SK-N-SH treated with all-trans-retinoic acid at 6 μM for 48 hours (cell line): ENCODE measurements at regions not wholly inside any gene's neighbourhood (a gene's known extent, or its start where the extent isn't known, plus 50 kb on each side); places are given as distances from the start of the nearest gene placed in this dataset.

Experiments used
- ATAC-seq: fragments of 200-7000 bp; cut with Tn5 transposase; 3 replicates; pipeline ENCODE4 v1.9.1; 2020; ENCODE audit warnings: mild to moderate bottlenecking, moderate library complexity
- ARNTL ChIP-seq: fragments of 450-650 bp; formaldehyde crosslinking; IDR thresholded peaks from 2 replicates; pipeline ENCODE4 v1.5.0; 2020; ENCODE audit warnings: low read depth, mild to moderate bottlenecking, moderate library complexity, borderline replicate concordance
- BACH2 ChIP-seq: fragments of 250-450 bp; sonication (Bioruptor Pico); IDR thresholded peaks from 2 replicates; pipeline ENCODE4 v1.9.0; 2021; ENCODE audit warnings: mild to moderate bottlenecking, borderline replicate concordance
- CREB5 ChIP-seq: fragments of 250-450 bp; sonication (Bioruptor Pico); IDR thresholded peaks from 2 replicates; pipeline ENCODE4 v1.5.1; 2020; ENCODE audit warnings: low read depth, mild to moderate bottlenecking, moderate library complexity
- CSDC2 ChIP-seq: fragments of 250-450 bp; sonication (Bioruptor Pico); IDR thresholded peaks from 2 replicates; pipeline ENCODE4 v1.5.0; 2020; ENCODE audit warnings: mild to moderate bottlenecking, moderate library complexity
- CSRNP3 ChIP-seq: fragments of 250-450 bp; sonication (Bioruptor Pico); IDR thresholded peaks from 2 replicates; pipeline ENCODE4 v1.5.1; 2021; ENCODE audit warnings: mild to moderate bottlenecking, moderate library complexity
- ESRRG ChIP-seq: fragments of 250-450 bp; sonication (Bioruptor Pico); IDR thresholded peaks from 2 replicates; pipeline ENCODE4 v1.6.1; 2021; ENCODE audit warnings: mild to moderate bottlenecking
- GLIS3 ChIP-seq: fragments of 250-450 bp; sonication (Bioruptor Pico); IDR thresholded peaks from 2 replicates; pipeline ENCODE4 v1.5.0; 2020; ENCODE audit warnings: mild to moderate bottlenecking, moderate library complexity
- ISL1 ChIP-seq: fragments of 250-450 bp; sonication (Bioruptor Pico); IDR thresholded peaks from 2 replicates; pipeline ENCODE4 v2.1.2; 2022; ENCODE audit warnings: mild to moderate bottlenecking, moderate library complexity
- OSR1 ChIP-seq: fragments of 250-450 bp; sonication (Bioruptor Pico); IDR thresholded peaks from 2 replicates; pipeline ENCODE4 v1.8.0; 2022; ENCODE audit warnings: moderate library complexity, mild to moderate bottlenecking, inconsistent platforms
- PATZ1 ChIP-seq: fragments of 250-450 bp; sonication (Bioruptor Pico); IDR thresholded peaks from 2 replicates; pipeline ENCODE4 v1.8.0; 2020; ENCODE audit warnings: mild to moderate bottlenecking, moderate library complexity, borderline replicate concordance
- PPARA ChIP-seq: fragments of 250-450 bp; sonication (Bioruptor Pico); IDR thresholded peaks from 2 replicates; pipeline ENCODE4 v1.5.0; 2020; ENCODE audit warnings: mild to moderate bottlenecking, borderline replicate concordance
- RARB ChIP-seq: fragments of 250-450 bp; sonication (Bioruptor Pico); IDR thresholded peaks from 2 replicates; pipeline ENCODE4 v1.8.0; 2021; ENCODE audit warnings: mild to moderate bottlenecking, moderate library complexity
- SNAI2 ChIP-seq: fragments of 250-450 bp; sonication (Bioruptor Pico); IDR thresholded peaks from 2 replicates; pipeline ENCODE4 v1.5.0; 2020; ENCODE audit warnings: mild to moderate bottlenecking, moderate library complexity
- TCF4 ChIP-seq: fragments of 250-450 bp; sonication (Bioruptor Pico); IDR thresholded peaks from 2 replicates; pipeline ENCODE4 v1.8.0; 2021; ENCODE audit warnings: mild to moderate bottlenecking, moderate library complexity, borderline replicate concordance
- TOX ChIP-seq: fragments of 250-450 bp; sonication (Bioruptor Pico); IDR thresholded peaks from 2 replicates; pipeline ENCODE4 v1.8.0; 2021; ENCODE audit warnings: mild to moderate bottlenecking, moderate library complexity, borderline replicate concordance
- ZC3H10 ChIP-seq: fragments of 250-450 bp; sonication (Bioruptor Pico); IDR thresholded peaks from 2 replicates; pipeline ENCODE4 v1.5.1; 2021; ENCODE audit warnings: mild to moderate bottlenecking, moderate library complexity
- ZFP3 ChIP-seq: fragments of 250-450 bp; sonication (Bioruptor Pico); IDR thresholded peaks from 2 replicates; pipeline ENCODE4 v1.5.0; 2020; ENCODE audit warnings: mild to moderate bottlenecking, moderate library complexity
- ZFP30 ChIP-seq: fragments of 450-650 bp; formaldehyde crosslinking; IDR thresholded peaks from 2 replicates; pipeline ENCODE4 v1.5.0; 2022; ENCODE audit warnings: mild to moderate bottlenecking, moderate library complexity
- ZNF565 ChIP-seq: fragments of 450-650 bp; formaldehyde crosslinking; conservative IDR thresholded peaks from 2 replicates; pipeline ENCODE4 v1.5.0; 2020; ENCODE audit warnings: low read depth, mild to moderate bottlenecking, moderate library complexity
- ZNF70 ChIP-seq: fragments of 450-650 bp; formaldehyde crosslinking; IDR thresholded peaks from 2 replicates; pipeline ENCODE4 v1.5.0; 2020; ENCODE audit warnings: mild to moderate bottlenecking, moderate library complexity
- ZNF8 ChIP-seq: fragments of 450-650 bp; formaldehyde crosslinking; IDR thresholded peaks from 2 replicates; pipeline ENCODE4 v1.5.0; 2020; ENCODE audit warnings: mild to moderate bottlenecking, moderate library complexity
- TF ChIP-seq, protein P1 (sequence below): fragments of 250-450 bp; sonication (Bioruptor Pico); IDR thresholded peaks from 2 replicates; pipeline ENCODE4 v1.5.0; 2020; ENCODE audit warnings: mild to moderate bottlenecking, moderate library complexity
- TF ChIP-seq, protein P2 (sequence below): fragments of 250-450 bp; sonication (Bioruptor Pico); IDR thresholded peaks from 2 replicates; pipeline ENCODE4 v1.8.0; 2021; ENCODE audit warnings: low read depth, mild to moderate bottlenecking, moderate library complexity, borderline replicate concordance

GRCh38 chr3:144235489-144235888 is 263.9 kb downstream of the DIPK2A start:
- ATAC-seq: no peak
- TF ChIP-seq SNAI2 (CRISPR knock-in tag) (no peak), ZNF8 (no peak), ESRRG (no peak)

- no peak for ATAC-seq
- TF ChIP-seq ARNTL (no peak), ZNF8 (no peak), ZFP30 (CRISPR knock-in tag) (no peak), PPARA (CRISPR knock-in tag) (no peak), ESRRG (no peak), RARB (CRISPR knock-in tag) (no peak), CSRNP3 (CRISPR knock-in tag) (no peak), BACH2 (CRISPR knock-in tag) (no peak), OSR1 (CRISPR knock-in tag) (no peak), CSDC2 (CRISPR knock-in tag) (no peak), ZNF565 (no peak), ZFP3 (CRISPR knock-in tag) (no peak), ISL1 (CRISPR knock-in tag) (no peak), ZC3H10 (CRISPR knock-in tag) (no peak)
Measured at GRCh38 chr3:144237351-144237750, 265.7 kb downstream of the DIPK2A start.

GRCh38 chr3:144241404-144241803 is 269.8 kb downstream of the DIPK2A start:
- no peak for TF ChIP-seq ZNF8
- no peak for TF ChIP-seq PPARA (CRISPR knock-in tag)
- TF ChIP-seq RARB (CRISPR knock-in tag): no peak
- no peak for TF ChIP-seq ZNF70 (CRISPR knock-in tag)
- no peak for TF ChIP-seq CSDC2 (CRISPR knock-in tag)
- TF ChIP-seq ZFP30 (CRISPR knock-in tag): no peak
- no peak for TF ChIP-seq ZC3H10 (CRISPR knock-in tag)
- no peak for TF ChIP-seq ZNF565
- no peak for TF ChIP-seq GLIS3 (CRISPR knock-in tag)
- no peak for TF ChIP-seq TCF4 (CRISPR knock-in tag)
- TF ChIP-seq, protein P1, sequence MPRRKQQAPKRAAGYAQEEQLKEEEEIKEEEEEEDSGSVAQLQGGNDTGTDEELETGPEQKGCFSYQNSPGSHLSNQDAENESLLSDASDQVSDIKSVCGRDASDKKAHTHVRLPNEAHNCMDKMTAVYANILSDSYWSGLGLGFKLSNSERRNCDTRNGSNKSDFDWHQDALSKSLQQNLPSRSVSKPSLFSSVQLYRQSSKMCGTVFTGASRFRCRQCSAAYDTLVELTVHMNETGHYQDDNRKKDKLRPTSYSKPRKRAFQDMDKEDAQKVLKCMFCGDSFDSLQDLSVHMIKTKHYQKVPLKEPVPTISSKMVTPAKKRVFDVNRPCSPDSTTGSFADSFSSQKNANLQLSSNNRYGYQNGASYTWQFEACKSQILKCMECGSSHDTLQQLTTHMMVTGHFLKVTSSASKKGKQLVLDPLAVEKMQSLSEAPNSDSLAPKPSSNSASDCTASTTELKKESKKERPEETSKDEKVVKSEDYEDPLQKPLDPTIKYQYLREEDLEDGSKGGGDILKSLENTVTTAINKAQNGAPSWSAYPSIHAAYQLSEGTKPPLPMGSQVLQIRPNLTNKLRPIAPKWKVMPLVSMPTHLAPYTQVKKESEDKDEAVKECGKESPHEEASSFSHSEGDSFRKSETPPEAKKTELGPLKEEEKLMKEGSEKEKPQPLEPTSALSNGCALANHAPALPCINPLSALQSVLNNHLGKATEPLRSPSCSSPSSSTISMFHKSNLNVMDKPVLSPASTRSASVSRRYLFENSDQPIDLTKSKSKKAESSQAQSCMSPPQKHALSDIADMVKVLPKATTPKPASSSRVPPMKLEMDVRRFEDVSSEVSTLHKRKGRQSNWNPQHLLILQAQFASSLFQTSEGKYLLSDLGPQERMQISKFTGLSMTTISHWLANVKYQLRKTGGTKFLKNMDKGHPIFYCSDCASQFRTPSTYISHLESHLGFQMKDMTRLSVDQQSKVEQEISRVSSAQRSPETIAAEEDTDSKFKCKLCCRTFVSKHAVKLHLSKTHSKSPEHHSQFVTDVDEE (CRISPR knock-in tag): no peak
- TF ChIP-seq, protein P2, sequence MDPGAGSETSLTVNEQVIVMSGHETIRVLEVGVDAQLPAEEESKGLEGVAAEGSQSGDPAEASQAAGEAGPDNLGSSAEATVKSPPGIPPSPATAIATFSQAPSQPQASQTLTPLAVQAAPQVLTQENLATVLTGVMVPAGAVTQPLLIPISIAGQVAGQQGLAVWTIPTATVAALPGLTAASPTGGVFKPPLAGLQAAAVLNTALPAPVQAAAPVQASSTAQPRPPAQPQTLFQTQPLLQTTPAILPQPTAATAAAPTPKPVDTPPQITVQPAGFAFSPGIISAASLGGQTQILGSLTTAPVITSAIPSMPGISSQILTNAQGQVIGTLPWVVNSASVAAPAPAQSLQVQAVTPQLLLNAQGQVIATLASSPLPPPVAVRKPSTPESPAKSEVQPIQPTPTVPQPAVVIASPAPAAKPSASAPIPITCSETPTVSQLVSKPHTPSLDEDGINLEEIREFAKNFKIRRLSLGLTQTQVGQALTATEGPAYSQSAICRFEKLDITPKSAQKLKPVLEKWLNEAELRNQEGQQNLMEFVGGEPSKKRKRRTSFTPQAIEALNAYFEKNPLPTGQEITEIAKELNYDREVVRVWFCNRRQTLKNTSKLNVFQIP (CRISPR knock-in tag): no peak
- TF ChIP-seq ARNTL: no peak
- TF ChIP-seq TOX: no peak
- no peak for TF ChIP-seq SNAI2 (CRISPR knock-in tag)
- TF ChIP-seq CREB5 (CRISPR knock-in tag): no peak
- no peak for TF ChIP-seq ZFP3 (CRISPR knock-in tag)
- no peak for ATAC-seq

GRCh38 chr3:144242747-144243146 is 271.1 kb downstream of the DIPK2A start:
- ATAC-seq: no peak
- no peak for TF ChIP-seq CSDC2 (CRISPR knock-in tag)
- no peak for TF ChIP-seq GLIS3 (CRISPR knock-in tag)
- no peak for TF ChIP-seq ZNF8
- TF ChIP-seq TCF4 (CRISPR knock-in tag): no peak
- no peak for TF ChIP-seq ZFP3 (CRISPR knock-in tag)
- TF ChIP-seq ZC3H10 (CRISPR knock-in tag): no peak
- TF ChIP-seq CSRNP3 (CRISPR knock-in tag): no peak
- TF ChIP-seq OSR1 (CRISPR knock-in tag): no peak
- TF ChIP-seq ESRRG: no peak
- no peak for TF ChIP-seq ZNF70 (CRISPR knock-in tag)
- TF ChIP-seq, protein P1 (CRISPR knock-in tag): no peak
- no peak for TF ChIP-seq RARB (CRISPR knock-in tag)
- TF ChIP-seq PATZ1 (CRISPR knock-in tag): no peak
